Fibroblast of peridontal ligament (primary cell): ENCODE measurements at regions not wholly inside any gene's neighbourhood (a gene's known extent, or its start where the extent isn't known, plus 50 kb on each side); places are given as distances from the start of the nearest gene placed in this dataset.

Source experiments
- DNase-seq: peaks from one replicate; pipeline ENCODE4 v3.0.0-alpha.2; 2010; ENCODE audit errors: extremely low read depth

DNA sequence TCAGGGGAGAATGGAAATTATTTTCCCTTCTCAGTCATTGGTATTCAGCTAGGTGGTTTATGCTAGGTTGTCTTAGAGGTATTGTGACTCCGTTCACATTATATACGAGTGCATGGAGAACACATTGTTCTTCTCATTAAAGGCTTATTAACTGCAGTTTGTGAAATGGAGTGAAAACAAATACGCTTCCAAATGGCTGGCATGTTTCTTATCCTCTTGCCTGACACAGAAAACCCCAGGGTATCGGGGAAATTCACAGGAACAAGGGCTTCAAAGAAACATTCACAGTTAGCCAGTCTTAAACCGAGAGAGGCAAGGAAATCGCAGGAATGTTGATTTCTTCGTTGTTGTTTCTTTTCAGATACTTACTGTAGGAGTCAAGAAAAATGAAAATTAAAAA, 1047.9 kb upstream of the RBFOX1 start:
- no peak for DNase-seq

DNA sequence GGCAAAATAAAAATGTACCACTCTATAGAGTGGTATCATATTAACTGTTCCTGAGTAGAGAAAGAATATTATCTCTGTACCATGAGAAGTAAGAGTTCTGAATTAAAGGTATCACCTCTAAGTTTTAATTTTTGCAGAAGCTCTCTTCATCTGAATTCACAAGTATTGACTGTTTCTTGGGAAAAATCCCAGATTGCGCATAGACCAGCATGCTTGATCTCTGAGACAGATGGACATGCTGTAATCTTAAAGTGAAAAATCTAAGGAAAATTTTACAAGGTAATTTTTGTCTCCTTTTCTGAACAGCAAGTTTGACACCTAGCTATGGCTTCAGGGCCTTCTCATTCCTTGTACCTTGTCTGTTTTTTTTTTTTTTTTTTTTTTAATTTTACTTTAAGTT, 1050.7 kb upstream of the RBFOX1 start:
- no peak for DNase-seq

DNA sequence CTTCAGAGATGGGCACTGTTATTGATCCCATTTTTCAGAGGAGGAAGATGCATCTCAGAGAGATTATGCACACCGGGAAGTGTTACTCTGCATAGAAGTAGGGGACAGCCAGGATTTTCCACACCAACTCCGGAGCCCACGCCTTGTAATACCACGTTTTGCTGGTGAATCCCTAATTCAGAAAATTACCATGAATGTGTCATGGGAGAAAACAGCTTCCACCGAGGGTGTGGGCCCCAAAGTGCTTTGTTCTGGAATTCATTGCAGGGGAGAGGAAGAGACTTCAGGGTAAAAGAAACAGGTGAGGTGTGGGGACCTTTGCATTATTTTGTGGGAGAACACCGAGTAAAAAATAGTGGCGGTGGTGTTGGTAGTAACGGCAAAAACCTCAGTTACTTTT, 1051.4 kb upstream of the RBFOX1 start:
- DNase-seq: no peak

DNA sequence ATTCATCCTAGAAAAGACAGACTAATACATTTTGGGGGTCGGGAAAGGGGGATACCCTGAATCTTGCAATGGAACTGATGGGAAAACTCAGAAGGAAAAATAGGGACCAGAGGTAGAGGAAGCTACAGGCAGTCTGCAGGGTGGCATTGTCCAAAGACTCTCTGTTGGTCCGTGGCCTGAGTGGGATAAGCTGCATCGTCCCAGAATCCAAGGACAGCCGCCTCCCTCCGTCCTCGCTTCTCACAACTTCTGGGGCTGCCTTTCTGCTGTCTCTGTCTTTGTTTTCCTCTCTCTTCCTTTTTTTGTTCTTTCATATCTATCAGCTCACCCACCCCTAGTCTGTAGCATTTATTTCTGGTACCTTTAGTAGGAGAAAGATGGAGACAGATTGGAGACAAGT, 1052.6 kb upstream of the RBFOX1 start:
- no peak for DNase-seq

DNA sequence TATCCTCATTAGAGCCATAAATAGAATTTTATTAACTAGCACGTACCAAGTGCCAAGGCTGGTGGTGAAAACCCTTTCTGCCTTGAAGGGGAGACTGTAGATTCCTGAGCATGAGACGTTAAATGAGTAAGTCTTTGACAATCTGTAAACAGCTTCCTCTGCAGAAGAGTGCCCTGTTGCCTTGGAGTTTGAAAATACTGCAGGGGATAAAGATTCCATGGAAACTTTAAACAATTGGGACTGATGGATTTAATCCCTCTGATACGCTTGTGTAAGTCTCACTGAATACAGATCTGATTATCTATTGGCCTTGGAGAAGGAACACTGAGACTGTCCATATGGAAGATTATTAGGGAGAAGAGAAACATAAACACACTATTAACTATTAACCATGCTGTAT, 1053.4 kb upstream of the RBFOX1 start:
- DNase-seq: no peak

DNA sequence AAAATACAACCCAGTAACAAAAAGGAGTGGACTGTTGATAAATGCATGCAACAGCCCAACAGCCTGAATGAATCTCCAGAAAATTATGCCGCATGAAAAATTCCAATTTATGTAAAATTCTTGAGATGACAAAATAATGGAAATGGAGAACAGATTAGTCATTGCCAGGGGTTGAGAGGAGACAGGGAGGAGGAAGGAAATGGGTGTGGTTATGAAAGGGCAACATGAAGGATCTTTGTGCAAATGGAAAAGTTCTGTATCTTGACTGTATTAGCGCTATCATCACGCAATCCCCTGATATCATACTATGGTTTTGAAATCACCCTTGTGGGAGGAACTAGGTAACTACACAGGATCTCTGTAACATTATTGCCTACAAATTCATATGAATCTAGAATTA, 1058.3 kb upstream of the RBFOX1 start:
- no peak for DNase-seq

DNA sequence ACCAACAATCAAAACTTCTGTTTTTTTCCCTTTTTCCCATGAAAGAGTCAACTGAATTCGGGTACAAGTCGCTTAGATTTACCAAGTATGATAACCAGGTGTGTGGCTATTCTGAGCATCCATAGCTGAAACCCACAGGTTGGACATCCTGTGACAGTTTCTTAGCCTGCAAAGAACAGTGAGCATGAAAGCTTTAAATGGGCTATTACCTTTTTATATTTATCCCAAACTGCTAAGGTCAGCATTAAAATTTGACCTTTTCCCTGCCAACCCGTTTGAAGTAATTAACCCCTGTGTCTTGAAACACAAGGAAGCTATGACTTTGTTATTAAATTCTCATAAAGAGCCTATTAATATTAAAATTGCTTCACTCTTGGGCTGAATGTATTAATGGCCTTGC, 1065.0 kb upstream of the RBFOX1 start:
- no peak for DNase-seq

DNA sequence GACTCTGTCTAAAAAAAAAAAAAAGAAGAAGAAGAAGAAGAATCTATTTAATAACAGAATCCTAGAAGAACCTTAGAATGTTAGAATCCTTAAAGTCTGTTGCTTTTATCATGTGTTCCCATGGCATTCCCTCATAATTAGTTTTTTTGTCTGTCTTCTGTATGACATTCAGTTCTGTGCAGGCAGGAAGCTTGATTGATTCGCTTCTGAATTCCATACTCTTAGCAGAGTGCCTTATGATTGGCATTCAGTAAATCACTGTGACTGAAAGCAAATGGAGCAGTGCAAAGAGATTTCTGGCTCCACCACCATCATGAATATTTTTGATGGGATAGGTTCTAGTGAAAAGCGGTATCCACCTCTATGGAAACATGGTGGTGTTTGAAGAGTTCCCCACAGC, 1065.9 kb upstream of the RBFOX1 start:
- no peak for DNase-seq

DNA sequence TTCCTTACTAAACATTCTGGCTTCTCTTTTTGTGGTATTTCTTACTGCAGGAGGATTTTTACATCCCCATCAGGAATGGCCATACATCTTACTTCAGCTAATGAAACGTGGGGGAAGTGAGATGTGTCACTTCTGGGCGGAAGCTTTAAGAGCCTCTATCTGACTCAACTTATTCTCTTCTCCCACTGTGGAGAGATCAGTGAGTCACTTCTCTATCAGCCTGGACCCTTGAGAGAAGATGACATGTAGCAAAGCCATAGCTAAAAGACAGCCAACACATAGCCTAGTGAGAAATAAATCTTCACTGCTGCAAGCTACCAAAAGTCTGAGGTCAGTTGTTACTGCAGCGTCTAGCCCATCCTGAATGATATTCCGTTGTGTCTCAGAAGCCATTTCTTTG, 1066.7 kb upstream of the RBFOX1 start:
- DNase-seq: no peak

DNA sequence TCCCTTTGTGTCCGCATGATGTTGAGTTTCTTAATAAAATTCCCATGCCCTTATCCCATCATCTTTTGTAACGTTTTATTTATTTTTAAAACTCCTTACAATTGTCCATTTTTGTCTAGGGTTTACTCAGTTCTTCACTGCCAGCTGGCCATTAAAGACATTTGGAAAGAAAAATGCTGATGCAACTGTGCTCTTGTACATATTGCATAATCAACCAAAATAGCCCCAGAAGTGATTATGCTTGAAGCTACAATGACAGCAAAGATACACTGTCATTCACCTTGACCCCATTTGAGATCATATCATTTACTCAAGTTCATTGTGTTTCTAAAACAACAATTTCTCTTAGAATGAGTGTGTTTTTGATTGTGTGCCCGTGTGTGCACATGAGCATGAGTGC, 1074.6 kb upstream of the RBFOX1 start:
- DNase-seq: no peak

DNA sequence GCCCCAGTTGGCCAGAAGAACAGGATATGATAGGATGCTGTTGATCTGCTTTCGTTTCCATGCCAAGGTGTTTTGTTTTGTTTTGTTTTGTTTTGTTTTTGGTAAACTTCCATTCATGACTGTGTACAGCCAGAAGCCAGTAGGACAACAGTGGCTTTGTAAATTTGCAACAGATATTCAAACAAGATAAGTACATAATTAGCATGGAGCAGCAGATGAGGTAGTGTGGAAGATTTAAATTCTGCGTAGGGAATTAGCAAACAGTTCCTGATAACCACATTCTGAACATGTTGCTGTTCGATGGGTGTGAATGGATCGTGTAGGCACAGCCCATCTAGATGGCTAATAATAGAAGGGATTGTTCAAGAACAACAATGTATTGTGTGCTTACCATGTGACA, 1080.1 kb upstream of the RBFOX1 start:
- DNase-seq: no peak

DNA sequence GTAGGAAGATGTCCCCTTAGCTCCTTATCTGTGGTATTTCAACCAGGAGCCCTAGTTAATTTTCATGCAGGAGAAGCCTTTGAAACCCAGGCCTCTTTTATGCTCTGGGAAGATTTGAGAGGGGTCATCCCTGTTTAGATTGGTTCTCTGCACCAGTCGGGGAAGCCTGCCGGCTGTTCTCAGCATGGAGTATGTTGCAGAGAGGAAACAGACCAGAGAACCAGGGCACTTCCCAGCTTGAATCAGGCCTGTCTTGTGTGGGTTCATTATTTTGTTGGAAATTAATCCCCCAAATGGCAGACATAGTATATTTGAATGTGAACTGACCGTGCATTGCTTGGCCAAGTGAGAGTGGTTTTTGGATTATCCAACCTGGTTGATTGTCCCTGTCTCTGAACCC, 1082.1 kb upstream of the RBFOX1 start:
- no peak for DNase-seq

DNA sequence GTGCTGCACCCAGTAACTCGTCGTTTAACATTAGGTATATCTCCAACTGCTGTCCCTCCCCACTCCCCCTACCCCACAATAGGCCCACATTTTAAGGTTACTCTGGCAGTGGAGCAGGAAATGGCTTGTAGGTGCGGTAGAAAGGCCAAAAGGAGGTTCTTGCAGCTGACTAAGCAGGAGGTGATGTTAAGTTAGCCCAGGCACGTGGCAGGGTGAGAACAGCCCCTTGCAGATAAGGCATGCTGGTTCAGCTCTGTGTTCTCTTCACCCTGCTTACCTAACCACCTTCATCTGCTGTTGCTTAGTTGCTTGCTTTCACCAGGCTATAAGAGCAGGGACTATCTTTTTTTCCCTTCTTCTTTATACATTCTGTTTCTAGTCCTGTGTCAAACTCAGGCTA, 1082.8 kb upstream of the RBFOX1 start:
- DNase-seq: no peak

DNA sequence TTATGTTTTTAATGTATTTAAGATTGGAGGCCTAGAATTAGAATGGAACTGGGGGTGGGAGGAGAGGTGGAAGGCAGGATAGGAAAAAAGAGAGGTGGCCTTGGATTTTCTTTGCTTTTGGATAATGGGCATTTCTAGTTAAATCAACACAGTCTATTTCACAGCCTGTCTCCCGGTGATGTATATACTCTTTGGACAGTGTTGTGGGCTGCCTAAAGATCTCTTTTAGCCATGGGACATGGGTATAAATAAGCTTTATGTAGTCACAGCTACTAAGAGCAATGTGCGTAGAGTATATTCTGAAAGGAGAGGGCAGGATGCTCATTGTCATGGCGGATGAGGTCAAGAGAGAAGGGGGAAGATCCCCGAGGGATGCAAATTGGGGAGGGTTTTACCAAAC, 1084.4 kb upstream of the RBFOX1 start:
- no peak for DNase-seq

DNA sequence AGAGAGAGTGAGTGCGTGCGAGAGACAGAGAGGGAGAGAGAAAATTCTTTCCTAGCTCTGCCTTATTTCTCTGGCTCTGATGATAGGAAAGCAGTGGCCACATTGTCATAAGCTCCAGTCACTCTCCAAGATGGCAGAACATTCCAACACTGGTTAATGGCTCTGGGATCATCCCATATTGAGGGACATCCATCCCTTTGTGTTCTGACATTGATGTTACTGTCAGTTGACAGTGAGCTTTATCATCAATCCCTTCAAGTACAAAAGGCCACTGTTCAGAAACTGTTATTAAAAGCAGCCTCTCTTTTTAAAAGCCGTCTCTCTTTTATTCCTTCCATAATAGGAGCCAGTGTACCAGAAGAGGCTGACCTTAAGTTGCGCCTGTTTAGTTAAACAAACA, 1084.9 kb upstream of the RBFOX1 start:
- no peak for DNase-seq

DNA sequence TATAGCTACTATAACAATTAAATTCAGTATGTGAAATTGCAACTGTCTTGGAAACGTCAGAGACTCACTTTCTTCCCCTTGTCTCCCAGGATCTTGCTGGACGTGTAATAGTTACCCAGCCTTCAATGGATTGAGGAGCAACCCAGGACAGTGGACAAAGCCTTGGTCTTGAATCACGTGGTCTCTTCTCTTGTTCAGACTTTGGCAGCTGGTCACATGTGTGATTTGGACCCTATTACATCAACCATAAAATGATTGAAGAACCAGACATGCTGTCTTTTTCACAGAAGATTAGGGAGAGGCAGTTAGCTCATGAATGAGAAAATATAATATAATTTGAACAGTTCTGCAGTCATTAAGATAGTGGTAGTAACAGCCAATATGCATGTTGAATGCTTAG, 1085.5 kb upstream of the RBFOX1 start:
- DNase-seq: no peak

DNA sequence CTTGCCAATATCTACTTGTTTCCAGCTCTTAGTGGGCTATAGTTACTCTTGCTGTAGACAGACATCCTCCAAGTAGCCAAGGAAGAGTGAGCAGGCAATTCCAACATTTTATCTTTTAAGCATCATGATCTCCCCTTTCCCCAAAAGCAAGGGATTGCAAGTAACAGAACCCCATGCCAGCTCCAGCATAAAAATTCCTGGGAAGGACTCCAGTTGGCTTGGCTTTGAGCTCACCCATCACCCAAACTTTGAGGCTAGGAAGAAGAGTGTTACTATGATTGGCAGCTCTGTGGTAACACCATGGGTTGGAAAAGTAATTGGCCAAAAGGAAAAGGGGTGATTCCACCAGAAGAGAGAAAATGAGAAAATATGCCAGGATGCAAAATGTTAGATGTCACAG, 1086.4 kb upstream of the RBFOX1 start:
- no peak for DNase-seq

DNA sequence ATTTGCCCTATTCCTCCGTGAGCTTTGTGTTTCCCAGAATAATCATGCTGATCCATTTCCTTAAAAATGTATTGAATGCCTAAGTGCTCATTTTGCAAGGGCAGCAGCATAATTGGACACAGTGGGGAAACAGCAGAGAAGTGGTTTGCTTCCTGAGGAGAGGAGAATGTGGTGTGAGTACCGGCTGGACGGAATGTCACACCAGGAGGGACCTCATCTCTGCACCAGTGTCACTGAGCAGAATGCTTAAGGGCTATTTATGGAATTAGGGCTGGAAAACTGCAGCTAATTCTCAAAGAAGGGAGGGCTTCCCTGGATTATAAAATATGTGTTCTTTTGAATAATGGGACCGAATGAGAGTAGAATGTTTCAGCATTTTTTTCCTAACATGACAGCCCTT, 1100.6 kb upstream of the RBFOX1 start:
- no peak for DNase-seq

DNA sequence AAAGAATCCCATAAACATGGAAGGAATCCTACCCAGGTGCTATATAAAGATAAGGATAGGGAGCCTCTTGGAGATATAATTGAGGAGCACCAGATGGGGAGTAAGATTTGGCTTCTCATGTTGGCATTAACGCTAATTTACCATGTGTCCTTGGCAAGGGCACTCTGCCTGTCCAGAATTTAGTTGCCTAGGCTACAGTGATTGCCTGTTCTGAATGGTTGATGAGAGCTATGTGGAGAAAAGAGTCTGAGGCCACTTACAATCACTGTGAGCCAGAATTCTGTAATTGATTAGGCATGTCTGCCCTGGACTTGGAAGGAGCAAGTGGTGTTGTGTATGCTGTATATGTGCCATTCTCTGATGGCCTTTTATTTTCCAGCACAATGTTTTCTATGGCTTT, 1101.2 kb upstream of the RBFOX1 start:
- DNase-seq: no peak

DNA sequence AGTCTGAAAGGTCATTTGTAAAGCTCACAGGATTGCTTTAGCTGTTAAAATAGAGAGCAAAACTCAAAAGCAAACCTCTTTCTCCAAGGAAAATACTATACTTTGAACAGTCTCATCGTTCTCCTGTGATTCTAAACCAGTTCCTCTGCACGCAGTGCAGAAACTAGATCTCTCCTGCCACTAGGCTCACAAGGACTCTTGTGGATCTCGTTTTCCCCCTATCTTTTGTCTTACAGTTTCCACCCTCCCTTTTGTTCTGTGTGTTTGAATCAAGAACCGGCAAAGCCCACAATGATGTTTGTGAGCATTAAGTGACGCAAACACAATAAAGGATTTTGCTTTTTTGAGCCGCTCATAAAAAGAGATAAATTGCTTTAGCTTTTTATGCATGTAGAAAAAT, 1103.5 kb upstream of the RBFOX1 start:
- DNase-seq: no peak

DNA sequence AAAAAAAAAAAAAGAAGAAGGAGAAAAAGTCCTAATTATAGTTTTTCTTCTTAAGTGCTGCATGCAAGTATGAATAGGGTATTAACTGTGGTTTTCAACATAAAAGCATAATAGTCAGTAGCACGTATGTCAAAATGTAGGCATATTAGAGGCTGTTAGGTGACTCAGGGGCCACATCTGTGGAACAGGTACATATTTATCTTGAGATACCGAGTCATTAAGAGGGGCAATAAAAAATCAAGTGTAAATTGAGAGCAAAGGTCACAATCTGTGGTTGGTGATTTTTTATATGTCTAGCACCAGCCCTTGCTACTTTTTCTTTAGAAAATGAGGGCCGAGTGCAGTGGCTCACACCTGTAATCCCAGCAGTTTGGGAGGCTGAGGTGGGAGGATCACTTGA, 1113.8 kb upstream of the RBFOX1 start:
- DNase-seq: no peak

DNA sequence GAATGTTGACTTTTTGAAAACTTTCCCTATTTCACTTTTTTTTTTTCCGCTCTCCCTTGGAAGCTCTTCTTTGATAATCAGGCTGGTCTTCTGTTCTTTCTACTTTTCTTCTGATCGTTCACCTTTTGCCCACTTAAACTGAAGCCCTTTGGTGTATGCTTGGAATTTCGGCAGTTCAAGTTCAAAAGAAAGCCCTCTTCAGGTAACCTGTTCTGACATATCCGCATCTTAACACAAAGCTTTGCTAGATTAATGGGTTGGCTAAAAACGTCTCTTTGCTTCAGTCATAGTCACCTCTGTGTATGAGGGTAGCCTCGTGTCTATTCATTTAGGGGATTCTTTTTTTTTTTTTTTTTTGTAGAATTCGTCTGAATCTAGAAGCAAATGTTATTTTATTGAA, 1115.8 kb upstream of the RBFOX1 start:
- no peak for DNase-seq

DNA sequence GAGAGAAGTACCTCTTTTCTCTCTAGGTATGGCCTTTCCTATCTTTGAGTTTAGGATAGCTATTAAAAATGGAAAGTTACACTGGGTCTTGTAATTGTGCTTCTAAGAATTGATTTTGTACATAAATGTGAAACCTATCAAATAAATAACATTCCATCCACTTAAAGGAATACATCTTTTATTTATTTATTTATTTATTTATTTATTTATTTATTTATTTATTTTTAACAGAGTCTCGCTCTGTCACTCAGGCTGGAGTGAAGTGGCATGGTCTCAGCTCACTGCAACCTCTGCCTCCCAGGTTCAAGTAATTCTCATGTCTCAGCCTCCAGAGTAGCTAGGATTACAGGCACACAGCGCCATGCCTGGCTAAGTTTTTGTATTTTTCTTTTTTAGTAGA, 1114.0 kb upstream of the EEF2KMT start:
- no peak for DNase-seq

DNA sequence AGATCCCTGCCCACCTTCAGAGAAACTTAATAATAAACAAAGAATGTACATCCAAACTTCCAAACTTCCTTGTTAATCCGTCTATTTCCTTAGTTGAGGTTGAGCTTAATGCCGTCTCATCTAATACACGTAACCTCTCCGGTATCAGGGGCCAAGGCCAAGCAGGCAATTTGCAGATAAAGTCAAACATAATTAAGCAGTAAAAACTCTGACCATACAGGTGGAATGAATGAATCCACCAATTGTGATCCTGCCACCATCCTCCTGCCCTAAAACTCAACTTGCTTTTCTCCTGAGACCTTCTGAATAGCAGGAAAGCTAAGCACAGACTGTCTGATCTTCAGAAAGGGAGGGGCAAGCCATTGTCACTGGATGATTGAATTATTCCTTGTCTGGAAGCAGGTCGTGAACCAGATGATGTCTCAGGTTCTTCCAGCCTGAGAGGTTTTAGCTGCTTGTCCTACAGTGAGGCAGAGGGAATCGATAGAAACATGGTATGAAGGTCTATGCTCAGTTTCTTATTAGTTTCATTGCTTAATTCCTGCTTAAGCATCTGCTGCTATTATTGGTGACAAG, 1111.8 kb upstream of the EEF2KMT start:
- no peak for DNase-seq

DNA sequence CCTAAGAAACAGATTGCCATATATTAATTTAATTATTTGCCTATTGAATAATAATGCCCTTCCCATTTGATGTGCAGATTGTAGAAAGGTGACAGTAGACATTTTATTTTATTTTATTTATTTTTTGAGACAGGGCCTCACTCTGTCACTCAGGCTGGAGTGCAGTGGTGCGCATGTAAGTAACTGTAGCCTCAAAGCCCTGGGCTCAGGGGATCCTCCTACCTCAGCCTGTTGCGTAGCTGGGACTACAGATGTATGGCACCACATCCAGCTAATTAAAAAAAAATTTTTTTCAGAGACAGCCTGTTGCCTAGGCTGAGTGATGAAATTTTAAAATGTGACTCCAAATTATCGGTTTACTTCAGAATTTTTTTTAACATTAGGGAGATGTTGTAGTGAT, 1110.0 kb upstream of the EEF2KMT start:
- no peak for DNase-seq
